ENCODE measurements at regions not wholly inside any gene's neighbourhood (a gene's known extent, or its start where the extent isn't known, plus 50 kb on each side); places are given as distances from the start of the nearest gene placed in this dataset.

DNA sequence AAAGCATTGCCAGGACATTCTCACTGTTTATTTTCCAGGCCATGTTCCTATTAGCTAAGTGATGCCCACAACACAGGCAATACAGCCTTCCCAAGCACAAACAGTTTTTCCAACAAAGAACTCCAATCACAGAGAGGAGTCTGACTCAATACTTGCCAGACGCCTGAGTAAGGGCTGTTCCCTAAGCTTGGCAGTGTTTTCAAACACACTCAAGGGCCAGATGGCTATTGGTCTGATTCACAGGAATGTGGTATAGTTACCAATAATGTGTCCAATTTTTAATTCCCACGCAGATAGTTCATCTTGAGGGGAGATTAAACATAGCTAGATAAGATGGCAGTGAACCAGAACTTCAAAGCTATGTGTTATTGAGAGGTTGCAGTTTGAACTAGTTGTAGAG, 381.0 kb downstream of the SNAPC1 start:
- DNase-seq (ENCODE audit: low read depth, low spot score) = peak; percentile 79

GRCh38 chr14:62144863-62145262, 382.6 kb downstream of the SNAPC1 start:
- DNase-seq (ENCODE audit: low read depth, low spot score) = no peak

- DNase-seq (ENCODE audit: low read depth, low spot score) = no peak
Measured at GRCh38 chr14:62146030-62146429, 383.8 kb downstream of the SNAPC1 start.

GRCh38 chr14:62156052-62156451, 393.8 kb downstream of the SNAPC1 start:
- no peak for DNase-seq (ENCODE audit: low read depth, low spot score)

- no peak for DNase-seq (ENCODE audit: low read depth, low spot score)
Measured at GRCh38 chr14:62158779-62159178, 396.6 kb downstream of the SNAPC1 start.

- DNase-seq (ENCODE audit: low read depth, low spot score) = no peak
Measured at GRCh38 chr14:62159314-62159713, 397.1 kb downstream of the SNAPC1 start.

GRCh38 chr14:62162998-62163589, 400.9 kb downstream of the SNAPC1 start:
- peak; percentile 70 for DNase-seq (ENCODE audit: low read depth, low spot score)

DNA sequence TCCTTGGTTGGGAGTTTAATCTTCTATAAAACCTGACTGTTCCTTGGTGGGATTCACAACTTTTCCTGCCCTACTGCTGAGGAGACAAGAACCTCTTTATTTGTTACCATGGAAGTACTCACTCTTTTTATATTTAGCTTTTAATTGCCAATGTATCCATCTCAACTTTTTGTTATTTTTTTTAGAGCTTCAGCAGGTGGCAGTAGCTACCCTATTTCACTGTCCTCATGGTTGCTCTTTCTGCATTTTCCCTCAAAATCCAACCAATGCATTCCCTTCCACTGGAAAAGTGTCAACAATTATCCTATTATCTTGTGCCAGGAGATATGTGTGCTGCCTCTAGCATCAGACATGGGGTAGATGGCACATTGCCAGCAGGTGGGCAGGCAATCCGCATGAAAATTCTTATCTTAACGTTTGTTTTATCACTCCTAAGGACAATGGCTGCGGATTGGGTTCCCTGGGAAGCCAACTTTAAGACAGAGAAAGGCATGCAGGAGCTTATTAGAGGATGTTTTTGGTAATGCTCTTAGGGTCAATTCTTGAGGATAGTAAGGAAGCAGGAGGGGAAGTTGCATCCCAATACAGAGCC, 406.4 kb downstream of the SNAPC1 start:
- peak; percentile 4 for DNase-seq (ENCODE audit: low read depth, low spot score)

GRCh38 chr14:62179367-62180018, 417.3 kb downstream of the SNAPC1 start:
- DNase-seq (ENCODE audit: low read depth, low spot score) = peak; percentile 89

DNA sequence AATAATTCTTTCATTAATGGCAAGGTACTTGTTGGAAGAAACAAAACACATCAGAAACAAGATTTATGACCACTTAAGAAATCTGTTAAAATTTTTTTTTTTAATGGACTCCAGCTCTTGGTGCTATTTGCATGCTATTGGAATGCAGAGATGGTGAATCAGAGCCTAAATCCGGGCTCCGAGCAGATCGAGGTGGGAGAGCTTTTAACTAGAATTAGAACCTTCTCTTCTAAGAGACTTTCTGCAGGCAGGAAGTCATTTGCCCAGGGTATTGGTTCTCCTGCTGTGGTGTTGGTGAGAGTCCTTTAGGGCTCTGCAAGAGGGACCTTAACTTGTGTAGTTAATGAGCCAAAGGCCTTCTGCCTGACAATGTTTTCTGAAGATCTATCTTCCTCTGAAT, 419.4 kb downstream of the SNAPC1 start:
- DNase-seq (ENCODE audit: low read depth, low spot score) = no peak

DNA sequence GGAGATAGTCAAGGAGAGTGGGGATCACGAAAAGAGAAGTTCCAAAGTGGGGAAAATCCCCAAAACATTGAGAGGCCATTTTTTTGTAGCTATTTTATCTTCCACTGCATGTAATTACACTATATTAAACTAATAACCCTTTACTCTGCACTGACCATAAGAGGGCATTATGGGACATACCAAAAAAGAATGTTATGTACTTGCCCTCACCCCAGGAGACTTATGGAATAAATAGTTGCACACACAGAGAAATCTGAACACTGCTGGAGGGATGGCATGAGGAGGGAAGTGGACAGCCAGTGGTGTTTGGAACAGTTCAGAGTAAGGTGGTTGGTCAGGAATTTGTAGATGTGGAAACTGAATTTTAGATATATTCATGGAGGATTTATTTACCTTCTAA, 422.9 kb downstream of the SNAPC1 start:
- DNase-seq (ENCODE audit: low read depth, low spot score) = no peak

DNA sequence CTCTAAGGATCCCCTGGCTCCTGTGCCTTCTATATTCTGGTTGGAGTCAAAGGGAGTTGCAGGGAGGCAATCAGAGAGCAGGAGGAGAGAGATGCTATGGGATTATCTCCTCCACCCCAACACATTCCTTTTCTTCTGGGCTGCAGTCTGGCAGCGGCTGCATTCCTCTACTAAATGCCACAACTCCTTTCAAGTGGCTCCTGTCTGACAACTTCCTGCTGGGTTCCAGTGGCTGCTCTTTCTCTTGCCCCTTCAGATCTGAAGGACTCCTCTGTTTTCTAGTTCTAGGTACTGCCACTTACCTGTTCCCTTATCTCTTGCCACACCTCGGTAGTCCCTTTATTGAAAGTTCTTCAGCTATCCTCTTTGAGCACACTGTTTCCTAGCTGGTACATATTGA, 425.0 kb downstream of the SNAPC1 start:
- DNase-seq (ENCODE audit: low read depth, low spot score) = peak; percentile 23

DNA sequence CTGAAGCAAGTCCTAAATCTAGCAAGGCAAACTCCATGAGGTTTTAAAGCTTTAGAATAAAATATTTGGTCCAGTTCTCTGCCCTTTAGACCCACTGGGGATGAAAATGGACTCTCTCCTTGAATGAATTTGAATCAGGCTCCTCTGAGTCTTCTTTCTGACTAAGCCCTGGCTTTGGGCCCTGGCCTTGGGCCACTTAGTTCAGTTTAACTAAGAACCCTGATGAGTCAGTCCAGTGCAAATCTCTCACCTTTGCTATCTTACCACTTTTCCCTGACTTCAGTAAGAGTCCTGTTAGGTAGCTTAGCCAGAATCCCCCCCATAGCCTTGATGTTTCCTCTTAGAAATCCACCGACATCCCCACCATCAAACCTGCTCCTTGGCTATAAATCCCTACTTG, 427.5 kb downstream of the SNAPC1 start:
- peak; percentile 58 for DNase-seq (ENCODE audit: low read depth, low spot score)

- peak; percentile 12 for DNase-seq (ENCODE audit: low read depth, low spot score)
Measured at GRCh38 chr14:62206456-62206855, 444.2 kb downstream of the SNAPC1 start.

- peak; percentile 23 for DNase-seq (ENCODE audit: low read depth, low spot score)
Measured at GRCh38 chr14:62209287-62209899, 447.2 kb downstream of the SNAPC1 start.

- DNase-seq (ENCODE audit: low read depth, low spot score) = peak; percentile 38
Measured at GRCh38 chr14:62213516-62213915, 451.3 kb downstream of the SNAPC1 start.

GRCh38 chr14:62216121-62216520, 453.9 kb downstream of the SNAPC1 start:
- no peak for DNase-seq (ENCODE audit: low read depth, low spot score)

- DNase-seq (ENCODE audit: low read depth, low spot score) = peak; percentile 51
Measured at GRCh38 chr14:62234849-62235248, 472.6 kb downstream of the SNAPC1 start.

GRCh38 chr14:62244221-62244620, 482.0 kb downstream of the SNAPC1 start:
- DNase-seq (ENCODE audit: low read depth, low spot score) = no peak

DNA sequence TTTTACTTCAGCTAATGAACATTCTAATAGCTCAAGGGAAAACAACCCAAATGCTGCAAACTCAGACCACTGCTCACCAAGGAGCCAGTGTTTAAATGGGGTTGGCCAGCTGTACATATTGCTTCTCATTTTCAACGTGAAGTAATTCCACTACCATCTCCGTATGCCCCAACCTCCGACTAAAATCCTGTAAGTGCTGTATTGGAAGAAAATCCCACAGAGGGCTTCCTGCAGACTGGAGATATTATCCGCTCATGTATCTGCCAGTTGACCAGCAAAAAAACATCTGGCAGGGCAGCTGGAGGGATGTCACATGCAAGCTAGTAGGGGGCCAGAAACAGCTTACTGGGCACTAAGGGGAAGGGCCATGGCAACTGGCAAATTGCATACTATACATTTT, 485.0 kb downstream of the SNAPC1 start:
- no peak for DNase-seq (ENCODE audit: low read depth, low spot score)

- DNase-seq (ENCODE audit: low read depth, low spot score) = no peak
Measured at GRCh38 chr14:62251237-62251636, 489.0 kb downstream of the SNAPC1 start.

GRCh38 chr14:62253171-62253570, 491.0 kb downstream of the SNAPC1 start:
- no peak for DNase-seq (ENCODE audit: low read depth, low spot score)

- DNase-seq (ENCODE audit: low read depth, low spot score) = no peak
Measured at GRCh38 chr14:62253911-62254310, 491.7 kb downstream of the SNAPC1 start.
